ENCODE measurements at regions not wholly inside any gene's neighbourhood (a gene's known extent, or its start where the extent isn't known, plus 50 kb on each side); places are given as distances from the start of the nearest gene placed in this dataset.
A peak's percentile ranks its signal among the peaks of the same experiment; 100 is the strongest.

DNA sequence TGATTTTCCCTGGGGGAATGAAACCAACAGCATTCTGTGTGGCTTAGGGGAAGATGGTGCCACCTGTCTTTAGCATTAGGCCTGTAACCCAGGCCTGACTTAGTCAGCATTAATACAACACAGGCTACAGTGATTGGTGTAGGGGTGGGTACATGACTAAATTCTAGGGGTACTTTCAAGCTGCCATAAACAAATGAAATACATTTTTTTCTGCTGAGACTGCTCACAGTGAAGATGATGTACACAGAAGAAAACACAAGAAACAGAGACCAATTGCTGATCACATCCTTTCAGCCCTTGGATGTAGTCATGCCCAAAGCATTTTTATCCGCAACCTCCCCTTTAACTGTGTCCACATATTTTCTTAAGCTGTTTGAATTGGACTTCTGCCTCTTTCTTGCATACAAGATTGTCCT, 527.2 kb downstream of the KCTD16 start:
- ChIA-PET POLR2A (no interaction called here), CTCF (interaction anchor here (1.0 kb wide), 1 partner anchor 540 kb away, joined by 3 read pairs; no protein-coding TSS in a partner anchor)
- peak; percentile 94 for DNase-seq (ENCODE audit: low read depth)

DNA sequence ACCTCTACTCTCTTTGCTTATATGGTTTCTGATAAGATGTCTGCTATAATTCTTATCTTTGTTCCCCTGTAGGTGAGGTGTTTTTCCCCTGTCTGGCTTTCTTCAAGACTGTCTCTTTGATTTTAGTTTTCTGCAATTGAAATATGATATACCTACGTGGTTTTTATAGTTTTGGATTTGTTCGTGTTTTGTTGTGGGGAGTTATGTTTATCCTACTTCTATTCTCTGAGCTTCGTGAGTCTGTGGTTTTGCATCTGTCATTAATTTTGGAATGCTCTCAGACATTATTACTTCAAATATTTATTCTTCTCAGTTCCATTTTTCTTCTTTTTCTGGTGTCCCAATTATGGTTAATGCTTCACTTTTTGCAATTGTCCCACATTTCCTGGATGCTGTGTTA, 521.3 kb downstream of the KCTD16 start:
- TF ChIP-seq, protein P1, sequence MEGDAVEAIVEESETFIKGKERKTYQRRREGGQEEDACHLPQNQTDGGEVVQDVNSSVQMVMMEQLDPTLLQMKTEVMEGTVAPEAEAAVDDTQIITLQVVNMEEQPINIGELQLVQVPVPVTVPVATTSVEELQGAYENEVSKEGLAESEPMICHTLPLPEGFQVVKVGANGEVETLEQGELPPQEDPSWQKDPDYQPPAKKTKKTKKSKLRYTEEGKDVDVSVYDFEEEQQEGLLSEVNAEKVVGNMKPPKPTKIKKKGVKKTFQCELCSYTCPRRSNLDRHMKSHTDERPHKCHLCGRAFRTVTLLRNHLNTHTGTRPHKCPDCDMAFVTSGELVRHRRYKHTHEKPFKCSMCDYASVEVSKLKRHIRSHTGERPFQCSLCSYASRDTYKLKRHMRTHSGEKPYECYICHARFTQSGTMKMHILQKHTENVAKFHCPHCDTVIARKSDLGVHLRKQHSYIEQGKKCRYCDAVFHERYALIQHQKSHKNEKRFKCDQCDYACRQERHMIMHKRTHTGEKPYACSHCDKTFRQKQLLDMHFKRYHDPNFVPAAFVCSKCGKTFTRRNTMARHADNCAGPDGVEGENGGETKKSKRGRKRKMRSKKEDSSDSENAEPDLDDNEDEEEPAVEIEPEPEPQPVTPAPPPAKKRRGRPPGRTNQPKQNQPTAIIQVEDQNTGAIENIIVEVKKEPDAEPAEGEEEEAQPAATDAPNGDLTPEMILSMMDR (IDR thresholded peaks at IDR 0.05; ENCODE audit: insufficient read depth, low read depth, low read length) = no peak
- Histone ChIP-seq H3K4me3 (ENCODE audit: low read depth, low read length) (no peak overlapping the region), H3K36me3 (ENCODE audit: control insufficient read depth, insufficient read depth, low read length) (no peaks in the 10 kb centered on the region), H3K27me3 (ENCODE audit: control insufficient read depth, insufficient read depth, low read length) (no peaks in the 10 kb centered on the region)
- peak; percentile 9 for DNase-seq (ENCODE audit: low read depth)
- POLR2A ChIA-PET = no interaction called here
- CTCF ChIA-PET = no interaction called here

More for the DNA sequence above, 527.2 kb downstream of the KCTD16 start:
- Histone ChIP-seq H3K36me3 (ENCODE audit: control insufficient read depth, insufficient read depth, low read length) (no peaks in the 10 kb centered on the region), H3K27me3 (ENCODE audit: control insufficient read depth, insufficient read depth, low read length) (no peaks in the 10 kb centered on the region), H3K4me3 (ENCODE audit: low read depth, low read length) (no peak overlapping the region)
- TF ChIP-seq, protein P1 (IDR thresholded peaks at IDR 0.05; ENCODE audit: insufficient read depth, low read depth, low read length) = peak; percentile 24; the same call in 1 of the 2 replicates

DNA sequence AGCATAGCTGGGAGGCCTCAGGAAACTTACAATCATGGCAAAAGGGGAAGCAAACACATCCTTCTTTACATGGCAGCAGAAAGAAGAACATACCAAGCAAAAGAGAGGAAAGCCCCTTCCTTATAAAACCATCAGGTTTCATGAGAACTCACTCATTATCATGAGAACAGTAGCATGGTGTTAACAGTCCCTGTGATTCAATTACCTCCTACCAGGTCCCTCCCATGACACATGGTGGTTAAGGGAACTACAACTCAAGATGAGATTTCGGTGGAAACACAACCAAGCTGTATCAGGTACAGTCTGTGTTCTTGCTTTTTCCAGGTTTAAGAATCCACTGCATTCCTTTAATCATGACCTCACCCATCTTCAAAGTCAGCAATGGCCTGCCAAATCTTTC, 514.2 kb downstream of the KCTD16 start:
- no peak overlapping the region for H3K4me3 ChIP-seq (ENCODE audit: low read depth, low read length)
- TF ChIP-seq, protein P1 (IDR thresholded peaks at IDR 0.05; ENCODE audit: insufficient read depth, low read depth, low read length) = no peak
- DNase-seq (ENCODE audit: low read depth) = no peak
- ChIA-PET CTCF (interaction anchor here (0.6 to 1.0 kb wide), 2 partner anchors 48 to 1203 kb away, joined by 3 read pairs; no protein-coding TSS in a partner anchor), POLR2A (no interaction called here)
- no peaks in the 10 kb centered on the region for H3K27me3 ChIP-seq (ENCODE audit: control insufficient read depth, insufficient read depth, low read length)
- H3K36me3 ChIP-seq (ENCODE audit: control insufficient read depth, insufficient read depth, low read length) = no peaks in the 10 kb centered on the region

DNA sequence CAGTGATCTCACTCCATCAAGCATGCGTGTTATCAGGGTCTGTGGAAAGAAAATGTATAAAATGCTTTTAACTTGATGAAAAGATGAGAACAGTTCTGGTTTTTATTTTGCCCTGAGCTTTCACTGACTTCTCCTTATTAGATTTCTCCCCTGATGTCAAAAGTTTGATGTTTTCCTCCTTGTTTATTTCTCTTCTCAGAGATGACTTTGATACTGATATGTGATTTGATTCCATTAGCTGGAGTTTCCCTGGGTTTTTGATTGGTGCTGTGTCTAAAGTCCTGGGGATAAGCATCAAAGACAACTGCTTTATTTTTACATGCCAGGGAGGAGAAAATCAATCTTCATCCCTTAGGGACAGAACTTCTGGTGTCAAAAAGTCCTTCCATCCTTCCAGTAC, 510.0 kb downstream of the KCTD16 start:
- ChIA-PET CTCF (no interaction called here), POLR2A (no interaction called here)
- TF ChIP-seq, protein P1 (IDR thresholded peaks at IDR 0.05; ENCODE audit: insufficient read depth, low read depth, low read length) = no peak
- no peak for DNase-seq (ENCODE audit: low read depth)
- H3K27me3 ChIP-seq (ENCODE audit: control insufficient read depth, insufficient read depth, low read length) = no peaks in the 10 kb centered on the region
- no peak overlapping the region for H3K4me3 ChIP-seq (ENCODE audit: low read depth, low read length)
- H3K36me3 ChIP-seq (ENCODE audit: control insufficient read depth, insufficient read depth, low read length) = no peaks in the 10 kb centered on the region

DNA sequence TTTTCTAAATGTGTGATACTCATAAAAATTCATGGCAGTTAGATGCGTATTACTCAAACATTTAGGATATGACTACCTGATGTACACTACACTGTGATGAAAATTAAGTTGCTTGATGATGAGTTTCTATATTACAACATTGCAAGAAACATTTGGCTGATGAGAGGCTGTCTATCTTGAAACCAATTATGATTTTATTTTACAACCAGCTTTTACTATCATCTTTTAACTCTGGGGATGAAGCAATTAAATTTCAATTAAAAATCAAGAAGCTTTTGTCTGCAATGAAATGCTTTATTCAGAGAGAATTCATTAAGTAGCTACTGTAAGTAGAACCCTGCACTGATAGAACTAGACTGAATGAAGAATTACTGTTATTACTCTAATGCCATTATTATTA, 500.4 kb downstream of the KCTD16 start:
- H3K4me3 ChIP-seq (ENCODE audit: low read depth, low read length) = no peak overlapping the region
- POLR2A ChIA-PET = no interaction called here
- CTCF ChIA-PET = interaction anchor here (0.5 kb wide), 1 partner anchor 99 kb away, joined by 4 read pairs; no protein-coding TSS in a partner anchor
- no peaks in the 10 kb centered on the region for H3K27me3 ChIP-seq (ENCODE audit: control insufficient read depth, insufficient read depth, low read length)
- TF ChIP-seq, protein P1 (IDR thresholded peaks at IDR 0.05; ENCODE audit: insufficient read depth, low read depth, low read length) = no peak
- DNase-seq (ENCODE audit: low read depth) = no peak
- H3K36me3 ChIP-seq (ENCODE audit: control insufficient read depth, insufficient read depth, low read length) = no peaks in the 10 kb centered on the region
